HepG2 (cell line): ENCODE measurements at regions not wholly inside any gene's neighbourhood (a gene's known extent, or its start where the extent isn't known, plus 50 kb on each side); places are given as distances from the start of the nearest gene placed in this dataset.

Experiments
- ATAC-seq: fragments of 200-7000 bp; cut with Tn5 transposase; 3 replicates; pipeline ENCODE4 v1.9.1; 2020; ENCODE audit warnings: mild to moderate bottlenecking, moderate library complexity
- BruUV-seq: library from RNA; stranded (reverse); fragments of 400-500 nt; replicated peaks from 2 replicates; lab custom pipeline; 2021; lab: Mats Ljungman, UMichigan
- CTCF ChIA-PET: fragments of 300-600 bp; formaldehyde crosslinking; extraction: SDS; loops from one replicate; lab custom pipeline; 2021; ENCODE audit warnings: low total read pairs, inconsistent platforms, low intra/inter-chr PET ratio; lab: Yijun Ruan, JAX
- POLR2A ChIA-PET: fragments of 350-600 bp; sonication (Branson Sonifier 250); formaldehyde crosslinking; loops from one replicate; lab custom pipeline; 2020; ENCODE audit warnings: antibody characterized with exemption, inconsistent platforms; lab: Yijun Ruan, JAX
- DNase-seq: peaks from one replicate; pipeline ENCODE4 v3.0.0-alpha.2; 2015; ENCODE audit warnings: low spot score
- FAIRE-seq: peaks from 3 replicates; lab custom pipeline; 2011; peaks lifted over from hg19 to GRCh38; lab: Jason Lieb, UNC
- H2AFZ ChIP-seq: one replicate; pipeline ENCODE4 v1.6.1; 2011; ENCODE audit warnings: low read length, inconsistent platforms
- H3K27ac ChIP-seq: fragments of 300-600 bp; 3 replicates; pipeline ENCODE4 v1.8.0; 2011; ENCODE audit warnings: mixed run types, mild to moderate bottlenecking, mixed read lengths, low read length, inconsistent platforms; ENCODE audit not compliant: insufficient read depth; ENCODE audit errors: extremely low read length
- H3K27me3 ChIP-seq, 2 experiments: fragments of 200-600 bp in 1 of 2; 2 replicates in 1 of 2; 3 replicates in 1 of 2; pipeline versions ENCODE4 v1.6.0 to v1.8.0; 2011; ENCODE audit warnings: low read length in 2 of 2, mild to moderate bottlenecking in 2 of 2, moderate library complexity in 2 of 2, inconsistent platforms in 1 of 2; ENCODE audit not compliant: insufficient read depth in 2 of 2, control insufficient read depth in 1 of 2
- H3K36me3 ChIP-seq, 2 experiments: fragments of 200-600 bp in 1 of 2; replicated peaks in 1 of 2; 2 replicates in 1 of 2; 3 replicates in 1 of 2; pipeline versions ENCODE4 v1.5.1 to v1.8.0; 2011; ENCODE audit warnings: low read length in 2 of 2, inconsistent platforms in 1 of 2; ENCODE audit not compliant: insufficient read depth in 2 of 2, control insufficient read depth in 1 of 2
- H3K4me1 ChIP-seq: 2 replicates; pipeline ENCODE4 v1.5.1; 2012; ENCODE audit warnings: low read length, inconsistent platforms; ENCODE audit not compliant: insufficient read depth
- H3K4me2 ChIP-seq: 2 replicates; pipeline ENCODE4 v1.6.0; 2011; ENCODE audit warnings: low read depth, low read length, inconsistent platforms
- H3K4me3 ChIP-seq, 3 experiments: fragments of 200-600 bp in 1 of 3; sonication (generic), shearing (Covaris generic) in 1 of 3; replicated peaks in 1 of 3; 2 replicates each; pipeline ENCODE4 v1.5.1; 2011 to 2016; ENCODE audit warnings: low read length in 3 of 3, inconsistent platforms in 2 of 3, low read depth in 2 of 3, mild to moderate bottlenecking in 2 of 3, control low read depth in 1 of 3, mixed read lengths in 1 of 3; ENCODE audit not compliant: insufficient read depth in 1 of 3
- H3K79me2 ChIP-seq: one replicate; pipeline ENCODE4 v1.6.1; 2011; ENCODE audit warnings: low read length, inconsistent platforms; ENCODE audit not compliant: insufficient read depth
- H3K9ac ChIP-seq: 2 replicates; pipeline ENCODE4 v1.6.0; 2011; ENCODE audit warnings: mild to moderate bottlenecking, low read depth, low read length, inconsistent platforms; ENCODE audit not compliant: insufficient read depth
- H3K9me3 ChIP-seq: 2 replicates; pipeline ENCODE4 v1.5.1; 2012; ENCODE audit warnings: mild to moderate bottlenecking, low read length
- H4K20me1 ChIP-seq: 2 replicates; pipeline ENCODE4 v1.6.0; 2011; ENCODE audit warnings: inconsistent platforms, mild to moderate bottlenecking, low read length, moderate library complexity; ENCODE audit not compliant: insufficient read depth
- EP300 ChIP-seq, 3 experiments: sonication (generic) in 1 of 3; formaldehyde crosslinking in 1 of 3; IDR thresholded peaks; 2 replicates each; pipeline versions ENCODE4 v1.5.1 to v1.6.1; 2011 to 2020; ENCODE audit warnings: low read depth in 2 of 3, low read length in 2 of 3, borderline replicate concordance in 1 of 3, improper control_type of control experiment in 1 of 3, mild to moderate bottlenecking in 1 of 3, missing genetic modification reagents in 1 of 3, moderate library complexity in 1 of 3
- MBD4 ChIP-seq: IDR thresholded peaks from 2 replicates; pipeline ENCODE4 v1.6.1; 2012; ENCODE audit warnings: low read length, inconsistent platforms, borderline replicate concordance
- MYC ChIP-seq: sonication (generic); formaldehyde crosslinking; IDR thresholded peaks from 2 replicates; pipeline ENCODE4 v1.9.0; 2021; ENCODE audit warnings: missing genetic modification reagents, borderline replicate concordance
- RXRB ChIP-seq: IDR thresholded peaks from 2 replicates; pipeline ENCODE4 v1.6.1; 2016; ENCODE audit warnings: borderline replicate concordance, missing genetic modification reagents, missing compliant biosample characterization
- SALL2 ChIP-seq: sonication (generic); formaldehyde crosslinking; IDR thresholded peaks from 2 replicates; pipeline ENCODE4 v1.8.1; 2023; ENCODE audit warnings: mild to moderate bottlenecking, missing genetic modification reagents, inconsistent platforms
- SMC3 ChIP-seq: IDR thresholded peaks from 2 replicates; pipeline ENCODE4 v1.6.1; 2011; ENCODE audit warnings: low read length, improper control_type of control experiment
- TBX2 ChIP-seq: sonication (generic); formaldehyde crosslinking; IDR thresholded peaks from 2 replicates; pipeline ENCODE4 v1.5.0; 2020; ENCODE audit warnings: missing genetic modification reagents, mild to moderate bottlenecking, borderline replicate concordance
- ZNF251 ChIP-seq: sonication (generic); formaldehyde crosslinking; IDR thresholded peaks from 2 replicates; pipeline ENCODE4 v1.9.0; 2021; ENCODE audit warnings: mild to moderate bottlenecking, missing genetic modification reagents
- ZNF260 ChIP-seq: sonication (generic); formaldehyde crosslinking; IDR thresholded peaks from 2 replicates; pipeline ENCODE4 v1.4.0; 2020; ENCODE audit warnings: missing genetic modification reagents, low read depth, mild to moderate bottlenecking, borderline replicate concordance
- ZNF30 ChIP-seq: sonication (generic); formaldehyde crosslinking; IDR thresholded peaks from 2 replicates; pipeline ENCODE4 v1.5.0; 2020; ENCODE audit warnings: mild to moderate bottlenecking, missing genetic modification reagents
- ZNF33A ChIP-seq: sonication (generic); formaldehyde crosslinking; IDR thresholded peaks from 2 replicates; pipeline ENCODE4 v1.5.1; 2020; ENCODE audit warnings: missing genetic modification reagents, mild to moderate bottlenecking, moderate library complexity, borderline replicate concordance
- ZNF552 ChIP-seq: sonication (generic); formaldehyde crosslinking; IDR thresholded peaks from 2 replicates; pipeline ENCODE4 v1.9.0; 2022; ENCODE audit warnings: missing genetic modification reagents, mild to moderate bottlenecking, borderline replicate concordance
- ZNF678 ChIP-seq: sonication (generic); formaldehyde crosslinking; IDR thresholded peaks from 2 replicates; pipeline ENCODE4 v1.4.0; 2020; ENCODE audit warnings: mild to moderate bottlenecking, missing genetic modification reagents
- WGBS: methylation state at CpG from one replicate; pipeline ENCODE4 v1.1.6; 2017; ENCODE audit warnings: low lambda C conversion rate; 5-methylcytosine and 5-hydroxymethylcytosine counted together
- in situ Hi-C: cut with HindIII; loops from 2 replicates; pipeline ENCODE4 v1.10.0; 2017; ENCODE audit warnings: low pct_unique_long_range_greater_than_20kb; ENCODE audit not compliant: extremely low pct_ligation_motif_present
- intact Hi-C: fragments of 100-400 bp; cut with micrococcal nuclease; formaldehyde crosslinking; loops from one replicate; pipeline ENCODE4 v1.10.0; 2022; ENCODE audit not compliant: unreplicated experiment
- TF ChIP-seq, protein P1 (sequence below): sonication (generic); formaldehyde crosslinking; conservative IDR thresholded peaks from 2 replicates; pipeline ENCODE4 v1.4.0; 2020; ENCODE audit warnings: missing genetic modification reagents
- TF ChIP-seq, protein P2 (sequence below): sonication (generic); formaldehyde crosslinking; IDR thresholded peaks from 2 replicates; pipeline ENCODE4 v1.4.0; 2020; ENCODE audit warnings: missing genetic modification reagents
- TF ChIP-seq, protein P3 (sequence below), 2 experiments: sonication (generic) in 1 of 2; formaldehyde crosslinking in 1 of 2; IDR thresholded peaks; 2 replicates each; pipeline versions ENCODE4 v1.4.0 to v1.6.1; 2018 to 2020; ENCODE audit warnings: missing genetic modification reagents in 2 of 2, borderline replicate concordance in 1 of 2, low read depth in 1 of 2, mild to moderate bottlenecking in 1 of 2, missing biosample characterization in 1 of 2

DNA sequence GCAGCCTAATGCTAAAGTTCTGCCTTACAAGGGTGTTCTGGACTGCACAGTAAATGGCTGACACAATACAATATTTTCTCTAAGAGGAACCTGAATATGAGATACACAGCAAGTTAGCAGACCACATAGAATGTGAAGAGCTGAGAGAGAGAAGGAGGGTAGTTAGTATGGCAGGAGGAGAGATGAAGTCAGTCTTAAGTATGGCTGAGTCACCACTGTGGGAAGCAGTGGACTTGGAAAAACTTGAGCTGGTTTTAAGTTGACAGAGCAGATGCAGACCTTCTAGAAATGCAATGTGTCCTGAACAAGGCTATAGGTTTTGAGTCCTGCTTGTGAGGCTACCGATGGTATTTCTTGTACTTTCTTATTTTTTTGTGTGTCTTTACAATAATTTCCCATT is 172.5 kb downstream of the SH2D1A start:
- no TSS peak for BruUV-seq
- DNase-seq (no peak), FAIRE-seq (no peak), ATAC-seq (no peak)
- TF ChIP-seq MYC (no peak), ZNF33A (CRISPR knock-in tag) (no peak), ZNF251 (CRISPR knock-in tag) (no peak), SALL2 (no peak), ZNF678 (CRISPR knock-in tag) (no peak), ZNF260 (CRISPR knock-in tag) (no peak), EP300 (IDR thresholded peaks at IDR 0.05; ENCODE audit: low read depth in 2 of 2, low read length in 2 of 2) (no peak), EP300 (CRISPR knock-in tag; IDR thresholded peaks at IDR 0.05; ENCODE audit: borderline replicate concordance) (no peak), ZNF30 (CRISPR knock-in tag) (no peak), MBD4 (no peak), SMC3 (no peak), ZNF552 (CRISPR knock-in tag) (no peak), RXRB (no peak), TBX2 (CRISPR knock-in tag) (no peak)
- TF ChIP-seq, protein P1, sequence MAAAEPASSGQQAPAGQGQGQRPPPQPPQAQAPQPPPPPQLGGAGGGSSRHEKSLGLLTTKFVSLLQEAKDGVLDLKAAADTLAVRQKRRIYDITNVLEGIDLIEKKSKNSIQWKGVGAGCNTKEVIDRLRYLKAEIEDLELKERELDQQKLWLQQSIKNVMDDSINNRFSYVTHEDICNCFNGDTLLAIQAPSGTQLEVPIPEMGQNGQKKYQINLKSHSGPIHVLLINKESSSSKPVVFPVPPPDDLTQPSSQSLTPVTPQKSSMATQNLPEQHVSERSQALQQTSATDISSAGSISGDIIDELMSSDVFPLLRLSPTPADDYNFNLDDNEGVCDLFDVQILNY (CRISPR knock-in tag) = no peak
- TF ChIP-seq, protein P2, sequence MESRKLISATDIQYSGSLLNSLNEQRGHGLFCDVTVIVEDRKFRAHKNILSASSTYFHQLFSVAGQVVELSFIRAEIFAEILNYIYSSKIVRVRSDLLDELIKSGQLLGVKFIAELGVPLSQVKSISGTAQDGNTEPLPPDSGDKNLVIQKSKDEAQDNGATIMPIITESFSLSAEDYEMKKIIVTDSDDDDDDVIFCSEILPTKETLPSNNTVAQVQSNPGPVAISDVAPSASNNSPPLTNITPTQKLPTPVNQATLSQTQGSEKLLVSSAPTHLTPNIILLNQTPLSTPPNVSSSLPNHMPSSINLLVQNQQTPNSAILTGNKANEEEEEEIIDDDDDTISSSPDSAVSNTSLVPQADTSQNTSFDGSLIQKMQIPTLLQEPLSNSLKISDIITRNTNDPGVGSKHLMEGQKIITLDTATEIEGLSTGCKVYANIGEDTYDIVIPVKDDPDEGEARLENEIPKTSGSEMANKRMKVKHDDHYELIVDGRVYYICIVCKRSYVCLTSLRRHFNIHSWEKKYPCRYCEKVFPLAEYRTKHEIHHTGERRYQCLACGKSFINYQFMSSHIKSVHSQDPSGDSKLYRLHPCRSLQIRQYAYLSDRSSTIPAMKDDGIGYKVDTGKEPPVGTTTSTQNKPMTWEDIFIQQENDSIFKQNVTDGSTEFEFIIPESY (CRISPR knock-in tag) = no peak
- TF ChIP-seq, protein P3, sequence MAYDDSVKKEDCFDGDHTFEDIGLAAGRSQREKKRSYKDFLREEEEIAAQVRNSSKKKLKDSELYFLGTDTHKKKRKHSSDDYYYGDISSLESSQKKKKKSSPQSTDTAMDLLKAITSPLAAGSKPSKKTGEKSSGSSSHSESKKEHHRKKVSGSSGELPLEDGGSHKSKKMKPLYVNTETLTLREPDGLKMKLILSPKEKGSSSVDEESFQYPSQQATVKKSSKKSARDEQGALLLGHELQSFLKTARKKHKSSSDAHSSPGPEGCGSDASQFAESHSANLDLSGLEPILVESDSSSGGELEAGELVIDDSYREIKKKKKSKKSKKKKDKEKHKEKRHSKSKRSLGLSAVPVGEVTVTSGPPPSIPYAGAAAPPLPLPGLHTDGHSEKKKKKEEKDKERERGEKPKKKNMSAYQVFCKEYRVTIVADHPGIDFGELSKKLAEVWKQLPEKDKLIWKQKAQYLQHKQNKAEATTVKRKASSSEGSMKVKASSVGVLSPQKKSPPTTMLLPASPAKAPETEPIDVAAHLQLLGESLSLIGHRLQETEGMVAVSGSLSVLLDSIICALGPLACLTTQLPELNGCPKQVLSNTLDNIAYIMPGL (CRISPR knock-in tag; IDR thresholded peaks at IDR 0.05; ENCODE audit: borderline replicate concordance in 1 of 2, low read depth in 1 of 2) = no peak
- Histone ChIP-seq H3K27me3 (no peaks in the 10 kb centered on the region), H4K20me1 (no peaks in the 10 kb centered on the region), H3K4me1 (no peaks in the 10 kb centered on the region), H2AFZ (no peak overlapping the region), H3K36me3 (no peaks in the 10 kb centered on the region), H3K79me2 (no peaks in the 10 kb centered on the region), H3K4me3 (no peak overlapping the region), H3K4me2 (no peak overlapping the region), H3K27ac (no peak overlapping the region), H3K9ac (no peak overlapping the region), H3K9me3 (no peaks in the 10 kb centered on the region)
- 0% methylated on average over 1 of the region's 1 CpG for WGBS
- POLR2A ChIA-PET = no interaction called here
- CTCF ChIA-PET = no interaction called here
- intact Hi-C loops (no loop called here), in situ Hi-C loops (no loop called here)
